ENCODE measurements at regions not wholly inside any gene's neighbourhood (a gene's known extent, or its start where the extent isn't known, plus 50 kb on each side); places are given as distances from the start of the nearest gene placed in this dataset.

DNA sequence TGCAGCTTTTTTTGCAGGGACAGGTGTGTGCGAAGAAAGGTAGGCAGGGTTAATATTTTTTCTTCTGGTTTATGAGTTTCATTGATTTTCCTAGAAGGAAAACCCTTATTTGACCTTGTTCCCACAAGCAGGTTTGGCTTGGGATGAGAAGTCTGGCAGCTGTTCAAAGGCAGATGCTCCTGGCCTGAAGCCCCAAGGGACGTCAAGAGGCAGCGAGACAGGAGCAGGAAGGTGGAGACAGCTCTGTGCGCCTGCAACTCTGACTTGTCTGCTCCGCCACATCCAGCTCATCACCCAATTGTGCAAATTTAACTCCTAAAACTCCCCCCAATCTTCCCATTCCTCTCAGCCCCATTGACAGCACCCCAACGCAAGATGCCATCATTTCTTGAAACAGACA lies 136.8 kb upstream of the XYLT1 start:
- DNase-seq (no peak), ATAC-seq (ENCODE audit: low read depth) (no peak)
- POLR2A ChIA-PET: no interaction called here
- Mint-ChIP-seq H3K36me3 (ENCODE audit: low read depth) (no peaks in the 10 kb centered on the region), H3K9me3 (peaks cover 2% of the 10 kb centered on the region), H3K4me3 (no peak overlapping the region), H3K27me3 (peaks cover 37% of the 10 kb centered on the region), H3K27ac (no peak overlapping the region), H3K4me1 (no peaks in the 10 kb centered on the region)
- intact Hi-C loops (cut with micrococcal nuclease): no loop called here
- CTCF ChIA-PET: no interaction called here
- no peak for TF ChIP-seq CTCF (IDR thresholded peaks at IDR 0.05)

DNA sequence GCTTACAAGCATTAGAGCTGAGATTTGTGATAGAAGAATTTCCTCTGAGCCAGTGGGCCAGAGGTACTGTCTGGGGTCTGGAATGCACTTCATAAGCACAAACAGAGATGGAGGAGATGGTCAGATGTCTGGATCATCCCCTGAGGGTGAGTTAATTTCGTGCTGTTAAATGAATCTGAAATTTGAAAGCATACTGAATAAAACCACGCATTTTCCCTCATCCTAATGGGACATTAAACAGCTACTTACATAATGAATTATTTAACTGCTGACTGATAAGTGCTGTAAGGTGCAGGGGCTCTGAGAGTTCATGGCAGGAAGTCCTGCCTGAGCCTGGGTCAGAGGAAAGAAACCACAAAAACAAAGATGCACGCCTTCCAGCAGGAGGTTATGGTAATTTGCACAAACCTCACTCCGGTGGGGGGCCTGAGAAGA lies 136.3 kb upstream of the XYLT1 start:
- H3K9me3 Mint-ChIP-seq: peaks cover 2% of the 10 kb centered on the region
- no peaks in the 10 kb centered on the region for H3K4me1 Mint-ChIP-seq
- no peak for TF ChIP-seq CTCF (IDR thresholded peaks at IDR 0.05)
- DNase-seq (no peak), ATAC-seq (ENCODE audit: low read depth) (no peak)
- H3K4me3 Mint-ChIP-seq: no peak overlapping the region
- POLR2A ChIA-PET: no interaction called here
- intact Hi-C loops (cut with micrococcal nuclease): no loop called here
- CTCF ChIA-PET: no interaction called here
- H3K27ac Mint-ChIP-seq: no peak overlapping the region
- peaks cover 36% of the 10 kb centered on the region for H3K27me3 Mint-ChIP-seq
- H3K36me3 Mint-ChIP-seq (ENCODE audit: low read depth): no peaks in the 10 kb centered on the region

DNA sequence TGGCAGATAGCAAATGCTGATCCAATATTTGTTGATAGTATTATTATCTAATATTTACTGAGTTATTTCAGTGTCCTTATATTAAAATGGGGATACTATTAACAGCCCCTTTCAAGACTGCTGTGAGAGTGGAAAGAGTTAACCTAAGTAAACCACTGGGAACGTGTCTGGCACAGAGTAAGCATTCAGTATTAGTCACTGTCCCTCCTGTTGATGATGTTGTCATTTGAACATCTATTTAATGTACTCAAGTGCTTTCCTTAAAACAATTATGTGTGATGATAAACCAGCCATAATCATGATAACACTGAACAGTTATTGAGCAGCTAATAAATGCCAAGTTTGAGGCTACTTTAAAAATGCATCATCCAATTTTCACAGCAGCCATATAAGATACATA lies 135.7 kb upstream of the XYLT1 start:
- Mint-ChIP-seq H3K9me3 (peaks cover 2% of the 10 kb centered on the region), H3K4me1 (no peaks in the 10 kb centered on the region), H3K27ac (no peak overlapping the region), H3K36me3 (ENCODE audit: low read depth) (no peaks in the 10 kb centered on the region), H3K27me3 (peaks cover 36% of the 10 kb centered on the region), H3K4me3 (no peak overlapping the region)
- CTCF ChIA-PET: no interaction called here
- DNase-seq (no peak), ATAC-seq (ENCODE audit: low read depth) (no peak)
- POLR2A ChIA-PET: no interaction called here
- intact Hi-C loops (cut with micrococcal nuclease): no loop called here
- no peak for TF ChIP-seq CTCF (IDR thresholded peaks at IDR 0.05)

DNA sequence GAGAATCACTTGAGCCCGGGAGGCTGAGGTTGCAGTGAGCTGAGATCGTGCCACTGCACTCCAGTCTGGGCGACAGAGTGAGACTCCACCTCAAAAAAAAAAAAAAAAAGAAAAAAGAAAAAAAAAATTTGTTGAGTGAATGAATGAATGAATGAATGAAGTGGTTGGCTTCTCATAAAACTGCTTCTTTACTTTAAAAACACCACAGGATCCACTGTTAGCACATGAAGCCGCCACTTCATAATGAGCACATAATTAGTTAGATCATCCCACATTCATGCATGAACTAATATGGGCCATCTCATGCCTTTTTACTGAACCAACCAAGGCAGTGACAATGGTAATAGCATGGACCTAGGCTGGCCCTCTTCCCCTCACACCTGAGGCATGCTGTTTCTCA lies 135.0 kb upstream of the XYLT1 start:
- CTCF ChIA-PET: no interaction called here
- DNase-seq (no peak), ATAC-seq (ENCODE audit: low read depth) (no peak)
- Mint-ChIP-seq H3K9me3 (peaks cover 2% of the 10 kb centered on the region), H3K4me3 (no peak overlapping the region), H3K4me1 (no peaks in the 10 kb centered on the region), H3K27me3 (peaks cover 36% of the 10 kb centered on the region), H3K36me3 (ENCODE audit: low read depth) (no peaks in the 10 kb centered on the region), H3K27ac (no peak overlapping the region)
- POLR2A ChIA-PET: interaction anchor here (0.7 kb wide), 1 partner anchor 717 kb away, joined by 3 read pairs; no protein-coding TSS in a partner anchor
- no peak for TF ChIP-seq CTCF (IDR thresholded peaks at IDR 0.05)
- intact Hi-C loops (cut with micrococcal nuclease): no loop called here

DNA sequence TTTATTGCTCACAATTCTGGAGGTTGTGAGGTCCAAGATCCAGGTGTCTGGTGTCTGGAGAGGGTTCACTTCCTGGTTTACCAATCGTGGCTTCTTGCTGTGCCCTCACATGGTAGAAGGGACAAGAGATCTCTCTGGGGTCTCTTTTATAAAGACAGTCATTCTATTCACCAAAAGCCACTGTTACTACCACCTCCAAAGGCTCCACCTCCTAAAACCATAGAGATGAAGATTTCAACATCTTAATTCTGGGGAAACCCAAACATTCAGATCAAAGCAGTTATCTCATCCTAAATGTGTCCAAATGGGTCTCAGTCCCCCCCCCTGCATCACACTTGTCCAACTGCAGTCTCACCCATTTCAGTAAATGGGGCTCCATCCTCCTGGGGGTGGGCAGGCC lies 132.9 kb upstream of the XYLT1 start:
- Mint-ChIP-seq H3K4me1 (no peaks in the 10 kb centered on the region), H3K36me3 (ENCODE audit: low read depth) (no peaks in the 10 kb centered on the region), H3K27me3 (peaks cover 33% of the 10 kb centered on the region), H3K9me3 (peaks cover 7% of the 10 kb centered on the region), H3K4me3 (no peak overlapping the region), H3K27ac (no peak overlapping the region)
- no peak for DNase-seq
- POLR2A ChIA-PET: no interaction called here
- ATAC-seq (ENCODE audit: low read depth): no peak
- CTCF ChIA-PET: no interaction called here
- no peak for TF ChIP-seq CTCF (IDR thresholded peaks at IDR 0.05)
- intact Hi-C loops (cut with micrococcal nuclease): no loop called here
